Ishikawa (cell line): ENCODE measurements at regions not wholly inside any gene's neighbourhood (a gene's known extent, or its start where the extent isn't known, plus 50 kb on each side); places are given as distances from the start of the nearest gene placed in this dataset.

Source experiments
- CEBPB ChIP-seq: IDR thresholded peaks from 2 replicates; pipeline ENCODE4 v1.6.1; 2012
- CREB1 ChIP-seq: IDR thresholded peaks from 2 replicates; pipeline ENCODE4 v1.6.1; 2012; ENCODE audit warnings: low read depth
- EGR1 ChIP-seq: IDR thresholded peaks from 2 replicates; pipeline ENCODE4 v1.6.1; 2012
- EP300 ChIP-seq: IDR thresholded peaks from 2 replicates; pipeline ENCODE4 v1.6.1; 2012; ENCODE audit warnings: borderline replicate concordance
- FOXM1 ChIP-seq: IDR thresholded peaks from 2 replicates; pipeline ENCODE4 v1.6.1; 2012; ENCODE audit warnings: low read depth, borderline replicate concordance
- MAX ChIP-seq: IDR thresholded peaks from 2 replicates; pipeline ENCODE4 v1.6.1; 2012
- NFIC ChIP-seq: IDR thresholded peaks from 2 replicates; pipeline ENCODE4 v1.6.1; 2012
- RAD21 ChIP-seq: IDR thresholded peaks from 2 replicates; pipeline ENCODE4 v1.6.1; 2012; ENCODE audit warnings: low read depth
- REST ChIP-seq: IDR thresholded peaks from 2 replicates; pipeline ENCODE4 v1.6.1; 2012; ENCODE audit warnings: low read depth, mild to moderate bottlenecking
- TAF1 ChIP-seq: IDR thresholded peaks from 2 replicates; pipeline ENCODE4 v1.6.1; 2012; ENCODE audit warnings: low read depth, mild to moderate bottlenecking
- TCF12 ChIP-seq: IDR thresholded peaks from 2 replicates; pipeline ENCODE4 v1.6.1; 2012; ENCODE audit warnings: low read depth
- TEAD4 ChIP-seq: IDR thresholded peaks from 2 replicates; pipeline ENCODE4 v1.6.1; 2012
- USF1 ChIP-seq: IDR thresholded peaks from 2 replicates; pipeline ENCODE4 v1.6.1; 2012
- YY1 ChIP-seq: IDR thresholded peaks from 2 replicates; pipeline ENCODE4 v1.6.1; 2012; ENCODE audit warnings: low read depth
- ZBTB7A ChIP-seq: IDR thresholded peaks from 2 replicates; pipeline ENCODE4 v1.6.1; 2012; ENCODE audit warnings: low read depth

GRCh38 chr2:150088538-150088937 lies 398.9 kb downstream of the RND3 start:
- no peak for TF ChIP-seq FOXM1
- TF ChIP-seq TAF1: no peak
- TF ChIP-seq EP300: no peak
- no peak for TF ChIP-seq CEBPB
- no peak for TF ChIP-seq REST
- no peak for TF ChIP-seq ZBTB7A

- TF ChIP-seq YY1: no peak
- no peak for TF ChIP-seq TCF12
- TF ChIP-seq CEBPB: no peak
- TF ChIP-seq RAD21: no peak
- no peak for TF ChIP-seq ZBTB7A
- TF ChIP-seq REST: no peak
- no peak for TF ChIP-seq TEAD4
- TF ChIP-seq USF1: no peak
- TF ChIP-seq EP300: no peak
- no peak for TF ChIP-seq FOXM1
- TF ChIP-seq EGR1: no peak
- no peak for TF ChIP-seq TAF1
- TF ChIP-seq NFIC: no peak
- no peak for TF ChIP-seq CREB1
- no peak for TF ChIP-seq MAX
These were observed 402.0 kb downstream of the RND3 start for GRCh38 chr2:150085478-150085877.

- TF ChIP-seq TCF12 (no peak), CEBPB (no peak), TAF1 (no peak), ZBTB7A (no peak), TEAD4 (no peak), REST (no peak), YY1 (no peak), NFIC (no peak), EGR1 (no peak)
These were observed 405.5 kb downstream of the RND3 start for GRCh38 chr2:150081775-150082481.

- TF ChIP-seq FOXM1 (no peak), TCF12 (no peak), NFIC (no peak), CEBPB (no peak), ZBTB7A (no peak), REST (no peak), TEAD4 (no peak), EP300 (no peak), USF1 (no peak)
These were observed 411.2 kb downstream of the RND3 start for GRCh38 chr2:150076281-150076680.
